ENCODE measurements at regions not wholly inside any gene's neighbourhood (a gene's known extent, or its start where the extent isn't known, plus 50 kb on each side); places are given as distances from the start of the nearest gene placed in this dataset.
"Not testable (repeated sequence)": the region's sequence is repeated elsewhere in the genome, so short reads cannot be mapped to it uniquely, and the experiment has no call there.

- TF ChIP-seq ZNF138 (CRISPR knock-in tag; IDR thresholded peaks at IDR 0.05; ENCODE audit: low read depth): no peak
These were observed 80.7 kb upstream of the SLITRK5 start (continued) for GRCh38 chr13:87590518-87590917.

- not testable (repeated sequence) for BruUV-seq (replicated peaks); DNase-seq (ENCODE audit: low spot score)
These were observed 66.7 kb upstream of the SLITRK5 start for GRCh38 chr13:87604437-87604836.

GRCh38 chr13:87607266-87607665 is 63.9 kb upstream of the SLITRK5 start:
- Histone ChIP-seq H3K4me3 (replicated peaks in 1 of 3; ENCODE audit: insufficient read depth in 1 of 3, low read depth in 2 of 3, low read length in 3 of 3) (no peak overlapping the region), H3K27ac (ENCODE audit: extremely low read length, insufficient read depth, low read length) (no peak overlapping the region), H3K36me3 (replicated peaks in 1 of 2; ENCODE audit: control insufficient read depth in 1 of 2, insufficient read depth in 2 of 2, low read length in 2 of 2) (no peaks in the 10 kb centered on the region), H3K9me3 (ENCODE audit: low read length) (no peaks in the 10 kb centered on the region), H3K27me3 (ENCODE audit: control insufficient read depth in 1 of 2, insufficient read depth in 2 of 2, low read length in 2 of 2) (no peaks in the 10 kb centered on the region), H3K4me1 (ENCODE audit: insufficient read depth, low read length) (no peaks in the 10 kb centered on the region), H3K9ac (ENCODE audit: insufficient read depth, low read depth, low read length) (no peak overlapping the region), H4K20me1 (ENCODE audit: insufficient read depth, low read length) (no peaks in the 10 kb centered on the region), H2AFZ (ENCODE audit: low read length) (no peak overlapping the region), H3K79me2 (ENCODE audit: insufficient read depth, low read length) (no peaks in the 10 kb centered on the region), H3K4me2 (ENCODE audit: low read depth, low read length) (no peak overlapping the region)
- POLR2A ChIA-PET: no interaction called here
- WGBS (ENCODE audit: low lambda C conversion rate): 4% methylated on average over 2 of the region's 2 CpGs
- in situ Hi-C loops (cut with HindIII; ENCODE audit: extremely low pct_ligation_motif_present, low pct_unique_long_range_greater_than_20kb): no loop called here
- CTCF ChIA-PET (ENCODE audit: low intra/inter-chr PET ratio, low total read pairs): no interaction called here
- ATAC-seq: no peak
- intact Hi-C loops (cut with micrococcal nuclease; ENCODE audit: unreplicated experiment): no loop called here
- TF ChIP-seq ZNF619 (CRISPR knock-in tag; IDR thresholded peaks at IDR 0.05) (no peak), ZNF468 (CRISPR knock-in tag; IDR thresholded peaks at IDR 0.05) (no peak), SAP130 (CRISPR knock-in tag; IDR thresholded peaks at IDR 0.05; ENCODE audit: low read depth) (no peak), POLR2A (IDR thresholded peaks at IDR 0.05; ENCODE audit: insufficient read depth in 1 of 2, low read depth in 2 of 2, low read length in 2 of 2) (no peak)
- no peak for DNase-seq (ENCODE audit: low spot score)
- no TSS peak for BruUV-seq (replicated peaks)
- FAIRE-seq: no peak

More at GRCh38 chr13:87604437-87604836, 66.7 kb upstream of the SLITRK5 start:
- in situ Hi-C loops (cut with HindIII; ENCODE audit: extremely low pct_ligation_motif_present, low pct_unique_long_range_greater_than_20kb); H3K27me3 ChIP-seq (ENCODE audit: control insufficient read depth in 1 of 2, insufficient read depth in 2 of 2, low read length in 2 of 2); H3K9me3 ChIP-seq (ENCODE audit: low read length); H3K4me3 ChIP-seq (replicated peaks in 1 of 3; ENCODE audit: insufficient read depth in 1 of 3, low read depth in 2 of 3, low read length in 3 of 3); H3K4me1 ChIP-seq (ENCODE audit: insufficient read depth, low read length); H2AFZ ChIP-seq (ENCODE audit: low read length); POLR2A ChIA-PET; H3K36me3 ChIP-seq (replicated peaks in 1 of 2; ENCODE audit: control insufficient read depth in 1 of 2, insufficient read depth in 2 of 2, low read length in 2 of 2); H3K9ac ChIP-seq (ENCODE audit: insufficient read depth, low read depth, low read length); ATAC-seq; H4K20me1 ChIP-seq (ENCODE audit: insufficient read depth, low read length); CTCF ChIA-PET (ENCODE audit: low intra/inter-chr PET ratio, low total read pairs); intact Hi-C loops (cut with micrococcal nuclease; ENCODE audit: unreplicated experiment); FAIRE-seq; H3K79me2 ChIP-seq (ENCODE audit: insufficient read depth, low read length); H3K4me2 ChIP-seq (ENCODE audit: low read depth, low read length); H3K27ac ChIP-seq (ENCODE audit: extremely low read length, insufficient read depth, low read length): not testable (repeated sequence)
- 2% methylated on average over 2 of the region's 2 CpGs for WGBS (ENCODE audit: low lambda C conversion rate)

Data from HepG2 (cell line).